DND-41 (cell line): ENCODE measurements at regions not wholly inside any gene's neighbourhood (a gene's known extent, or its start where the extent isn't known, plus 50 kb on each side); places are given as distances from the start of the nearest gene placed in this dataset.

Source experiments
- EZH2 ChIP-seq: IDR thresholded peaks from 3 replicates; pipeline ENCODE4 v1.6.1; 2012; ENCODE audit warnings: borderline replicate concordance, low read depth, mild to moderate bottlenecking, moderate library complexity, low read length, inconsistent platforms; ENCODE audit not compliant: severe bottlenecking
- TF ChIP-seq, protein P1 (sequence below): IDR thresholded peaks from 2 replicates; pipeline ENCODE4 v1.5.1; 2012; ENCODE audit warnings: borderline replicate concordance, low read length, moderate library complexity, mild to moderate bottlenecking; ENCODE audit not compliant: poor library complexity, severe bottlenecking; ENCODE audit errors: extremely low read depth

DNA sequence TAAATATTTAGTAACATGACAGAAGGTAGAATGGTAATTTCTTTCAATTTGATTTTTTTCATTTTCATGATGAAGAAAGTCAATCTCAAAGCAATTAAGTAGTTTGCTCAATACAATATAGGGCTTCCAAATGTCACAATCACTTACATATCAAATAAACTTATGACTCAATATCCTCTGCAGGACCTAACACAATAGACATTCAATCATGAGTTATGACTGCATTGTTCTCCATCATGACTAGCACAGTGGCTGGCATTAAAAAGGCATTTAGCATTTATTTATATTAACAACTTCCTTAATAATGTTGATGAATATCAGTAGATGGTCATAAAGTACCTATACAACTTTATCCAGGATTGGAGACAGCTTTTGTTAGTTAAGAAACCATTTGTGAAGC is 1499.6 kb downstream of the EFNA5 start:
- TF ChIP-seq EZH2: no peak
- TF ChIP-seq, protein P1, sequence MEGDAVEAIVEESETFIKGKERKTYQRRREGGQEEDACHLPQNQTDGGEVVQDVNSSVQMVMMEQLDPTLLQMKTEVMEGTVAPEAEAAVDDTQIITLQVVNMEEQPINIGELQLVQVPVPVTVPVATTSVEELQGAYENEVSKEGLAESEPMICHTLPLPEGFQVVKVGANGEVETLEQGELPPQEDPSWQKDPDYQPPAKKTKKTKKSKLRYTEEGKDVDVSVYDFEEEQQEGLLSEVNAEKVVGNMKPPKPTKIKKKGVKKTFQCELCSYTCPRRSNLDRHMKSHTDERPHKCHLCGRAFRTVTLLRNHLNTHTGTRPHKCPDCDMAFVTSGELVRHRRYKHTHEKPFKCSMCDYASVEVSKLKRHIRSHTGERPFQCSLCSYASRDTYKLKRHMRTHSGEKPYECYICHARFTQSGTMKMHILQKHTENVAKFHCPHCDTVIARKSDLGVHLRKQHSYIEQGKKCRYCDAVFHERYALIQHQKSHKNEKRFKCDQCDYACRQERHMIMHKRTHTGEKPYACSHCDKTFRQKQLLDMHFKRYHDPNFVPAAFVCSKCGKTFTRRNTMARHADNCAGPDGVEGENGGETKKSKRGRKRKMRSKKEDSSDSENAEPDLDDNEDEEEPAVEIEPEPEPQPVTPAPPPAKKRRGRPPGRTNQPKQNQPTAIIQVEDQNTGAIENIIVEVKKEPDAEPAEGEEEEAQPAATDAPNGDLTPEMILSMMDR: no peak
